Adrenal gland (tissue), 5 donors: ENCODE measurements at regions not wholly inside any gene's neighbourhood (a gene's known extent, or its start where the extent isn't known, plus 50 kb on each side); places are given as distances from the start of the nearest gene placed in this dataset.

Source experiments
- CTCF ChIP-seq, 6 experiments: fragments of 450-650 bp in 4 of 6; fragments of 200-600 bp in 2 of 6; sonication (generic) in 1 of 6; IDR thresholded peaks; 1 replicate in 5 of 6; 2 replicates in 1 of 6; pipeline versions ENCODE4 v1.5.1 to v1.8.0; 2016 to 2021; ENCODE audit warnings: antibody characterized with exemption in 6 of 6, mild to moderate bottlenecking in 2 of 6, moderate library complexity in 1 of 6
- POLR2A ChIP-seq, 2 donors: fragments of 450-650 bp; IDR thresholded peaks; one replicate each; pipeline ENCODE4 v1.6.1; 2017; ENCODE audit warnings: antibody characterized with exemption in 2 of 2, mild to moderate bottlenecking in 2 of 2, moderate library complexity in 1 of 2
- donor health status: DM: no; HTN: no; CAD: no.

GRCh38 chr4:57605376-57605775 lies 495.2 kb upstream of the IGFBP7 start:
- no peak for TF ChIP-seq CTCF (IDR thresholded peaks at IDR 0.05)
- no peak for TF ChIP-seq POLR2A (IDR thresholded peaks at IDR 0.05)
